AG10803 (cell line): ENCODE measurements at regions not wholly inside any gene's neighbourhood (a gene's known extent, or its start where the extent isn't known, plus 50 kb on each side); places are given as distances from the start of the nearest gene placed in this dataset.
A peak's percentile ranks its signal among the peaks of the same experiment; 100 is the strongest.

Source experiments
- DNase-seq: peaks from one replicate; pipeline ENCODE4 v3.0.0; 2010; ENCODE audit warnings: low read depth
- H3K4me3 ChIP-seq: 2 replicates; pipeline ENCODE4 v1.5.1; 2011; ENCODE audit warnings: mild to moderate bottlenecking, low read length, control low read depth
- TF ChIP-seq, protein P1 (sequence below): conservative IDR thresholded peaks from 2 replicates; pipeline ENCODE4 v1.5.1; 2011; ENCODE audit warnings: mild to moderate bottlenecking, low read length, control low read depth, inconsistent platforms

- no peak for DNase-seq
- TF ChIP-seq, protein P1, sequence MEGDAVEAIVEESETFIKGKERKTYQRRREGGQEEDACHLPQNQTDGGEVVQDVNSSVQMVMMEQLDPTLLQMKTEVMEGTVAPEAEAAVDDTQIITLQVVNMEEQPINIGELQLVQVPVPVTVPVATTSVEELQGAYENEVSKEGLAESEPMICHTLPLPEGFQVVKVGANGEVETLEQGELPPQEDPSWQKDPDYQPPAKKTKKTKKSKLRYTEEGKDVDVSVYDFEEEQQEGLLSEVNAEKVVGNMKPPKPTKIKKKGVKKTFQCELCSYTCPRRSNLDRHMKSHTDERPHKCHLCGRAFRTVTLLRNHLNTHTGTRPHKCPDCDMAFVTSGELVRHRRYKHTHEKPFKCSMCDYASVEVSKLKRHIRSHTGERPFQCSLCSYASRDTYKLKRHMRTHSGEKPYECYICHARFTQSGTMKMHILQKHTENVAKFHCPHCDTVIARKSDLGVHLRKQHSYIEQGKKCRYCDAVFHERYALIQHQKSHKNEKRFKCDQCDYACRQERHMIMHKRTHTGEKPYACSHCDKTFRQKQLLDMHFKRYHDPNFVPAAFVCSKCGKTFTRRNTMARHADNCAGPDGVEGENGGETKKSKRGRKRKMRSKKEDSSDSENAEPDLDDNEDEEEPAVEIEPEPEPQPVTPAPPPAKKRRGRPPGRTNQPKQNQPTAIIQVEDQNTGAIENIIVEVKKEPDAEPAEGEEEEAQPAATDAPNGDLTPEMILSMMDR = no peak
- no peak overlapping the region for H3K4me3 ChIP-seq
Observed at GRCh38 chr4:13178621-13179020, 305.5 kb downstream of the RAB28 start.

- TF ChIP-seq, protein P1 = no peak
Observed at GRCh38 chr4:13176741-13177142, 307.4 kb downstream of the RAB28 start.

GRCh38 chr4:13174926-13175325, 309.2 kb downstream of the RAB28 start:
- DNase-seq = no peak
- TF ChIP-seq, protein P1 = no peak
- H3K4me3 ChIP-seq = no peak overlapping the region

More at GRCh38 chr4:13176741-13177142, 307.4 kb downstream of the RAB28 start:
- DNase-seq = no peak
- H3K4me3 ChIP-seq = no peak overlapping the region

GRCh38 chr4:13174001-13174400, 310.1 kb downstream of the RAB28 start:
- peak; percentile 54 for DNase-seq
- H3K4me3 ChIP-seq = no peak overlapping the region
- TF ChIP-seq, protein P1 = no peak

- TF ChIP-seq, protein P1 = no peak
- DNase-seq = no peak
- H3K4me3 ChIP-seq = no peak overlapping the region
Observed at GRCh38 chr4:13171292-13172057, 312.7 kb downstream of the RAB28 start.

GRCh38 chr4:13169731-13170525, 314.2 kb downstream of the RAB28 start:
- DNase-seq = no peak
- no peak overlapping the region for H3K4me3 ChIP-seq
- TF ChIP-seq, protein P1 = no peak

DNA sequence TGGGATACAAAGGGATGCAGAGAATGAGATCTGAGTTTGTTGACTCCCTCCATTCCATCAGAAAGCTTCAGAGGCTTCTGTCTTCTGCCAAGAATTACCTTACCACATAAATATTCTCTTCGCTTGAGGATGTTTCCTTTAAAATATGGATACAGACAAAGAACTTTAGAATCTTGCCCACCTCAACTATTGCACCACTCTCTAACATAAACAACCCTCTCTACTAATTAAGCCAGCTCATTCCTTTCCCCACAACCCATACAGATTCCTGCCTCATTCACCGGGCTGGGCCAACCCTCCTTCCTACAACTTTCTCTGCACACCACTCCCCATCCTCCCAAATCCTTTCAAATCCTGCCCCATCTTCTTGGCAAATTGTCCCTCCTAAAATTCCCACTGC, 315.8 kb downstream of the RAB28 start:
- TF ChIP-seq, protein P1 = no peak
- no peak for DNase-seq
- H3K4me3 ChIP-seq = no peak overlapping the region
